Uterus (tissue), 3 donors: ENCODE measurements at regions not wholly inside any gene's neighbourhood (a gene's known extent, or its start where the extent isn't known, plus 50 kb on each side); places are given as distances from the start of the nearest gene placed in this dataset.
"Not testable (repeated sequence)": the region's sequence is repeated elsewhere in the genome, so short reads cannot be mapped to it uniquely, and the experiment has no call there.

Experiments
- DNase-seq, 2 donors: peaks; one replicate each; pipeline ENCODE4 v3.0.0-alpha.2; 2019 to 2020
- H3K27ac ChIP-seq, 2 donors: fragments of 200-600 bp; sonication (generic); 1 replicate in 1 of 2; 2 replicates in 1 of 2; pipeline ENCODE4 v1.5.1; 2016 to 2018
- H3K27me3 ChIP-seq, 2 donors: fragments of 200-600 bp; sonication (generic); one replicate each; pipeline ENCODE4 v1.5.1; 2018 to 2019; ENCODE audit warnings: control low read depth in 1 of 2
- H3K36me3 ChIP-seq, 2 donors: fragments of 200-600 bp; sonication (generic); one replicate each; pipeline ENCODE4 v1.5.1; 2019; ENCODE audit warnings: control low read depth in 1 of 2
- H3K4me1 ChIP-seq, 2 donors: fragments of 200-600 bp; sonication (generic); one replicate each; pipeline ENCODE4 v1.5.1; 2018 to 2019; ENCODE audit warnings: control low read depth in 1 of 2
- H3K4me3 ChIP-seq, 2 donors: fragments of 200-600 bp; sonication (generic); 1 replicate in 1 of 2; 2 replicates in 1 of 2; pipeline ENCODE4 v1.5.1; 2018 to 2019; ENCODE audit warnings: mild to moderate bottlenecking in 1 of 2
- H3K9me3 ChIP-seq, 2 donors: fragments of 200-600 bp; sonication (generic); one replicate each; pipeline ENCODE4 v1.5.1; 2019; ENCODE audit warnings: control low read depth in 1 of 2
- CTCF ChIP-seq, 4 experiments: fragments of 200-600 bp in 2 of 4; fragments of 450-650 bp in 2 of 4; sonication (generic) in 2 of 4; IDR thresholded peaks; one replicate each; pipeline ENCODE4 v1.5.1; 2016 to 2019; ENCODE audit warnings: antibody characterized with exemption in 4 of 4, mild to moderate bottlenecking in 2 of 4, moderate library complexity in 1 of 4
- POLR2A ChIP-seq, 2 donors: fragments of 450-650 bp; IDR thresholded peaks; one replicate each; pipeline ENCODE4 v1.6.1; 2016; ENCODE audit warnings: antibody characterized with exemption in 2 of 2, mild to moderate bottlenecking in 1 of 2, moderate library complexity in 1 of 2
- intact Hi-C: fragments of 100-400 bp; cut with DNase I; formaldehyde crosslinking; loops from one replicate; pipeline ENCODE4 v1.15.1; 2023; ENCODE audit warnings: low total_unique reads
- donor health status: DM: yes; HTN: yes; CAD: no.

GRCh38 chr6:49121970-49122369 is 341.1 kb downstream of the MMUT start:
- no peaks in the 10 kb centered on the region for H3K9me3 ChIP-seq
- no peak for DNase-seq
- no peaks in the 10 kb centered on the region for H3K36me3 ChIP-seq
- intact Hi-C loops = no loop called here
- no peak overlapping the region for H3K4me3 ChIP-seq
- no peaks in the 10 kb centered on the region for H3K27me3 ChIP-seq
- H3K4me1 ChIP-seq = no peaks in the 10 kb centered on the region
- TF ChIP-seq POLR2A (IDR thresholded peaks at IDR 0.05) (no peak), CTCF (IDR thresholded peaks at IDR 0.05) (no peak)
- no peak overlapping the region for H3K27ac ChIP-seq

GRCh38 chr6:49118478-49118877 is 344.6 kb downstream of the MMUT start:
- Histone ChIP-seq H3K4me3 (no peak overlapping the region), H3K4me1 (no peaks in the 10 kb centered on the region), H3K27me3 (no peaks in the 10 kb centered on the region), H3K36me3 (no peaks in the 10 kb centered on the region), H3K27ac (no peak overlapping the region), H3K9me3 (no peaks in the 10 kb centered on the region)
- DNase-seq = no peak
- TF ChIP-seq CTCF (IDR thresholded peaks at IDR 0.05) = no peak
- no peak for TF ChIP-seq POLR2A (IDR thresholded peaks at IDR 0.05)
- intact Hi-C loops = no loop called here

- intact Hi-C loops = no loop called here
- Histone ChIP-seq H3K36me3 (no peaks in the 10 kb centered on the region), H3K4me1 (no peaks in the 10 kb centered on the region), H3K27me3 (no peaks in the 10 kb centered on the region), H3K4me3 (no peak overlapping the region), H3K27ac (no peak overlapping the region), H3K9me3 (no peaks in the 10 kb centered on the region)
- DNase-seq = no peak
- TF ChIP-seq POLR2A (IDR thresholded peaks at IDR 0.05) (no peak), CTCF (IDR thresholded peaks at IDR 0.05) (no peak)
Observed at GRCh38 chr6:49110916-49111315, 352.1 kb downstream of the MMUT start.

GRCh38 chr6:49097664-49098063 is 365.4 kb downstream of the MMUT start:
- DNase-seq, H3K27me3 ChIP-seq, H3K4me3 ChIP-seq, H3K9me3 ChIP-seq, H3K27ac ChIP-seq, intact Hi-C loops, H3K36me3 ChIP-seq, H3K4me1 ChIP-seq: not testable (repeated sequence)

GRCh38 chr6:49097116-49097515 is 365.9 kb downstream of the MMUT start:
- no peak for DNase-seq
- no peaks in the 10 kb centered on the region for H3K4me1 ChIP-seq
- H3K4me3 ChIP-seq = no peak overlapping the region
- H3K27me3 ChIP-seq = no peaks in the 10 kb centered on the region
- TF ChIP-seq CTCF (IDR thresholded peaks at IDR 0.05) (no peak), POLR2A (IDR thresholded peaks at IDR 0.05) (no peak)
- no peaks in the 10 kb centered on the region for H3K9me3 ChIP-seq
- no peaks in the 10 kb centered on the region for H3K36me3 ChIP-seq
- intact Hi-C loops = no loop called here
- H3K27ac ChIP-seq = no peak overlapping the region

- no peaks in the 10 kb centered on the region for H3K27me3 ChIP-seq
- no peaks in the 10 kb centered on the region for H3K4me1 ChIP-seq
- no peak overlapping the region for H3K27ac ChIP-seq
- DNase-seq = no peak
- no peaks in the 10 kb centered on the region for H3K36me3 ChIP-seq
- no peak overlapping the region for H3K4me3 ChIP-seq
- H3K9me3 ChIP-seq = no peaks in the 10 kb centered on the region
- TF ChIP-seq CTCF (IDR thresholded peaks at IDR 0.05) = no peak
- intact Hi-C loops = no loop called here
Observed at GRCh38 chr6:49088631-49089030, 374.4 kb downstream of the MMUT start.
